Keratinocyte (primary cell): ENCODE measurements at regions not wholly inside any gene's neighbourhood (a gene's known extent, or its start where the extent isn't known, plus 50 kb on each side); places are given as distances from the start of the nearest gene placed in this dataset.

Experiments
- DNase-seq: peaks from one replicate; pipeline ENCODE4 v3.0.0-alpha.2; 2011; ENCODE audit warnings: low read depth, missing footprints, low spot score
- FAIRE-seq: peaks from 2 replicates; lab custom pipeline; 2011; peaks lifted over from hg19 to GRCh38; lab: Jason Lieb, UNC
- H2AFZ ChIP-seq: 2 replicates; pipeline ENCODE4 v1.6.0; 2012; ENCODE audit warnings: low read length, control low read depth, inconsistent platforms; ENCODE audit not compliant: control insufficient read depth
- H3K27ac ChIP-seq: 2 replicates; pipeline ENCODE4 v1.5.1; 2011; ENCODE audit warnings: low read length; ENCODE audit not compliant: control insufficient read depth, insufficient read depth
- H3K27me3 ChIP-seq: 3 replicates; pipeline ENCODE4 v1.6.0; 2011; ENCODE audit warnings: low read length; ENCODE audit not compliant: control insufficient read depth, insufficient read depth; ENCODE audit errors: extremely low read depth
- H3K36me3 ChIP-seq, 2 experiments: 2 replicates in 1 of 2; 3 replicates in 1 of 2; pipeline ENCODE4 v1.5.1; 2011; ENCODE audit warnings: low read length in 2 of 2, mild to moderate bottlenecking in 1 of 2; ENCODE audit not compliant: control insufficient read depth in 2 of 2, insufficient read depth in 2 of 2; ENCODE audit errors: extremely low read depth in 1 of 2
- H3K4me1 ChIP-seq: 3 replicates; pipeline ENCODE4 v1.5.1; 2011; ENCODE audit warnings: low read length; ENCODE audit not compliant: control insufficient read depth, insufficient read depth; ENCODE audit errors: extremely low read depth
- H3K4me2 ChIP-seq: 3 replicates; pipeline ENCODE4 v1.6.0; 2011; ENCODE audit warnings: low read depth, low read length; ENCODE audit not compliant: control insufficient read depth, insufficient read depth; ENCODE audit errors: extremely low read depth
- H3K4me3 ChIP-seq, 3 experiments: fragments of 200-600 bp in 1 of 3; sonication (generic) in 1 of 3; 2 replicates in 2 of 3; 3 replicates in 1 of 3; pipeline ENCODE4 v1.5.1; 2011 to 2016; ENCODE audit warnings: low read length in 3 of 3, mild to moderate bottlenecking in 3 of 3, control low read depth in 2 of 3, inconsistent platforms in 1 of 3, low read depth in 1 of 3, mixed read lengths in 1 of 3, mixed run types in 1 of 3, moderate library complexity in 1 of 3; ENCODE audit not compliant: control insufficient read depth in 2 of 3, insufficient read depth in 2 of 3; ENCODE audit errors: extremely low read depth in 1 of 3
- H3K79me2 ChIP-seq: 2 replicates; pipeline ENCODE4 v1.6.0; 2012; ENCODE audit warnings: low read length; ENCODE audit not compliant: control insufficient read depth, insufficient read depth
- H3K9ac ChIP-seq: 3 replicates; pipeline ENCODE4 v1.6.0; 2011; ENCODE audit warnings: low read length; ENCODE audit not compliant: control insufficient read depth, insufficient read depth; ENCODE audit errors: extremely low read depth
- H3K9me1 ChIP-seq: 3 replicates; pipeline ENCODE4 v1.6.0; 2011; ENCODE audit warnings: low read length; ENCODE audit not compliant: control insufficient read depth, insufficient read depth; ENCODE audit errors: extremely low read depth
- H3K9me3 ChIP-seq: 2 replicates; pipeline ENCODE4 v1.5.1; 2012; ENCODE audit warnings: low read depth, low read length; ENCODE audit not compliant: control insufficient read depth
- H4K20me1 ChIP-seq: 3 replicates; pipeline ENCODE4 v1.6.0; 2011; ENCODE audit warnings: low read length; ENCODE audit not compliant: control insufficient read depth, insufficient read depth; ENCODE audit errors: extremely low read depth
- CTCF ChIP-seq, 3 experiments: IDR thresholded peaks in 1 of 3; conservative IDR thresholded peaks in 1 of 3; optimal IDR thresholded peaks in 1 of 3; 2 replicates in 2 of 3; 3 replicates in 1 of 3; pipeline versions ENCODE3 to v1.5.1; 2011; ENCODE audit warnings: low read length in 3 of 3, mild to moderate bottlenecking in 3 of 3, moderate library complexity in 2 of 3, control low read depth in 1 of 3, inconsistent platforms in 1 of 3; ENCODE audit not compliant: insufficient read depth in 2 of 3; ENCODE audit errors: extremely low read depth in 1 of 3
- EZH2 ChIP-seq: IDR thresholded peaks from one replicate; pipeline ENCODE4 v1.6.1; 2012; ENCODE audit warnings: inconsistent platforms, mild to moderate bottlenecking, low read length, moderate library complexity
- dilution Hi-C: fragments of 300-500 bp; cut with MboI; formaldehyde crosslinking; loops from one replicate; pipeline ENCODE4 v1.7.0; 2020; ENCODE audit warnings: low sequenced_read_pairs; ENCODE audit not compliant: extremely low pct_ligation_motif_present

GRCh38 chr12:59031313-59031712 lies 111.0 kb upstream of the LRIG3 start:
- no peaks in the 10 kb centered on the region for H3K27me3 ChIP-seq
- H3K9me3 ChIP-seq: no peaks in the 10 kb centered on the region
- no peak for FAIRE-seq
- H3K9me1 ChIP-seq: no peaks in the 10 kb centered on the region
- H3K27ac ChIP-seq: no peak overlapping the region
- no peak overlapping the region for H3K9ac ChIP-seq
- no peak overlapping the region for H2AFZ ChIP-seq
- dilution Hi-C loops: no loop called here
- H3K79me2 ChIP-seq: no peaks in the 10 kb centered on the region
- H4K20me1 ChIP-seq: no peaks in the 10 kb centered on the region
- no peak for DNase-seq
- no peak overlapping the region for H3K4me2 ChIP-seq
- H3K36me3 ChIP-seq: no peaks in the 10 kb centered on the region
- TF ChIP-seq EZH2 (no peak), CTCF (optimal IDR thresholded peaks at IDR 0.05 in 1 of 3, IDR thresholded peaks at IDR 0.05 in 1 of 3, conservative IDR thresholded peaks at IDR 0.05 in 1 of 3; ENCODE audit: extremely low read depth in 1 of 3, insufficient read depth in 2 of 3, low read length in 3 of 3) (no peak)
- no peaks in the 10 kb centered on the region for H3K4me1 ChIP-seq
- H3K4me3 ChIP-seq: no peak overlapping the region

- Histone ChIP-seq H3K9me1 (no peaks in the 10 kb centered on the region), H3K36me3 (no peaks in the 10 kb centered on the region), H3K27ac (no peak overlapping the region), H4K20me1 (no peaks in the 10 kb centered on the region), H3K9me3 (no peaks in the 10 kb centered on the region), H3K4me1 (no peaks in the 10 kb centered on the region), H3K79me2 (no peaks in the 10 kb centered on the region), H2AFZ (no peak overlapping the region), H3K27me3 (no peaks in the 10 kb centered on the region), H3K4me3 (no peak overlapping the region), H3K4me2 (no peak overlapping the region), H3K9ac (no peak overlapping the region)
- dilution Hi-C loops: no loop called here
- FAIRE-seq (no peak), DNase-seq (no peak)
- no peak for TF ChIP-seq CTCF (optimal IDR thresholded peaks at IDR 0.05 in 1 of 3, IDR thresholded peaks at IDR 0.05 in 1 of 3, conservative IDR thresholded peaks at IDR 0.05 in 1 of 3; ENCODE audit: extremely low read depth in 1 of 3, insufficient read depth in 2 of 3, low read length in 3 of 3)
- no peak for TF ChIP-seq EZH2
Observed at GRCh38 chr12:59030415-59030814, 110.1 kb upstream of the LRIG3 start.
